EL (cell line): ENCODE measurements at regions not wholly inside any gene's neighbourhood (a gene's known extent, or its start where the extent isn't known, plus 50 kb on each side); places are given as distances from the start of the nearest gene placed in this dataset.
"Not testable (repeated sequence)": the region's sequence is repeated elsewhere in the genome, so short reads cannot be mapped to it uniquely, and the experiment has no call there.

Experiments used
- DNase-seq: peaks from one replicate; pipeline ENCODE4 v3.0.0-alpha.2; 2016

DNA sequence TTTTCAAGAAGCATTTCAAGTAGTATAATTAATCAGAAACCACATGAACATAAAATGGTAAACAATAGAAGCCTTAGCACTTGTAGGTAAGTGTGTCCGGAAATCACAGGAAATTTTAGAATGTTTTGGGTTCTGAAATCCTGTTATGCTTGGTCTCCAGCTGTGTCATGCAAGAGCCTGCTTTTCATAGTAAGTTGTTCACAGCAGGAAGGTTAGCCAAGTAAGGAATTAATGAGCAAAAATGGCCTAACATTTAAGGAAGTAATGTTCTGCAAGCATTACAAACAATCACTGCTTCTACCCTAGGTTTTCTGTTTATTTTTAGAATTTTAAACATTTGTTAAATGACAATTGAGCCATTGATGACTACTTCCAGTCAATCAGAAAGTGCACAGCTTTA lies 669.5 kb downstream of the SLCO4C1 start:
- no peak for DNase-seq

DNA sequence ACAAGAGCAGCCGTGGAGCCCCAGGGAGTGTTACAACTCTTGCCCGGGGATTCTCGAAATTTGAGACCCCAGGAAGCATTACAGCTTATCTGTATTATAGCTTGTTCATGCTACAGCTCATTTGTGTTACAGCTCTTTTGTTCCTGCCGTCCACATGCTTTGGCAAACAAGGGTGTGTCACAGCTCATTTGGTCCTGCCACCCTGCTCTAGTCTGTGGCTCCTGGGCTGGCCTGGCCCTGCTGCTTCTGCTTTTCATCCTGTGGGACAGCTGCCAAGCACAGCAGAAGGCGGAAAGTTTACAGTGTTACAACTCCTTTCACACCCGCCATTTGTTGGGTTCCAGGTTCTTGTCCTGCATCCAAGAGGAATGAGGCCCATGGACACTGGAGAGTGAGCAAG lies 685.0 kb downstream of the SLCO4C1 start:
- DNase-seq, result no peak

DNA sequence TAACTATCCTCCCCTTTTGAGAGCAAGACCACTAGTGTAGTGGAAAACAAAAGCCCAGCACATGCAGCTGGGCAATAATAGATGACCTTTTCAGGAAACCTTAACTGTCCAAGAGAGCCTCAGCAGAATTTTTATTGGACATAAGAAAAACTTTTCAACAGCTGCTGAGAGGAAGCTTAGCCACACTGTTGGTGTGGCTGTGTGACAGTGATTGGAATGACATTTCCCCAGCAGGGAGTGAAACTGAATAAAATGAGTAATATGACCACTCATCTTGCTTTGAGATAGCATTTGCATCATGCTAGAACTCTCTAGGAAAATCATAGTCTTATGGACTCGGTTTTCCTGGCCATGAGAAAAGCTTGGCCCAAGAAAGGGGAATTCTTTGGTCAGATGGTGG lies 687.8 kb downstream of the SLCO4C1 start:
- no peak for DNase-seq

DNA sequence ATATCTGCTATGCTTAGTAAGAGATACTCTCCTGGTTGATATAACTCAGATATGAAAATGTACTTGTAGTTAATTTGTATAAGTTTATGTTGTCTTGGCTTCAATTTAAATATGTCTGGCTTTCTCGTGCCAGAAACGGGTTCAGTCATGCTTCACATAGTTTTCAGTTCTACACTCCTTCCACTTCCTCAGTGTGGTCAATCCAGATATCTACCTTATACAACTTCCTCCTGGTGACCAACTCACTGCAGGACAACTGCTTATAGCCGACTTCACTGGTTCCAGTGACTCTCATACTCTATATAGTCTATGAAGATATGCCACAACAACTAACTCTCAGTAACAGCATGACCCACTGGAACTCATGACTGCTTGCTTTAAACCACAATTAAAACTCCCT lies 690.4 kb downstream of the SLCO4C1 start:
- no peak for DNase-seq

DNA sequence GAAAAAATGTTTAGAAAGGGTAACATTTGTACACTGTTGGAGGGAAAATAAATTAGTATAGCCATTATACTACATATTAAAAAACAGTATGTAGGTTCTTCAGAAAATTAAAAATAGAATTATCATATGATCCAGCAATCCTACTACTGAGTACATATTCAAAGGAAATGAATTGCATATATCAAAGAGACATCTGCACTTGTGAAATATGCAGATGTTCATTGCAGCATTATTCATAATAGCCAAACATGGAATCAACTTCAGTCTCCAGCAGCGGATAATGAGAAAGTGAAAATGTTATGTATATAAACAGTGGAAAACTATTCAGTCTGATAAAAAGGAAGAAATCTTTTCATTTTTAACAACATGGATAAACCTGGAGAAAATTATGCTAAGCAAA lies 695.5 kb downstream of the SLCO4C1 start:
- no peak for DNase-seq

DNA sequence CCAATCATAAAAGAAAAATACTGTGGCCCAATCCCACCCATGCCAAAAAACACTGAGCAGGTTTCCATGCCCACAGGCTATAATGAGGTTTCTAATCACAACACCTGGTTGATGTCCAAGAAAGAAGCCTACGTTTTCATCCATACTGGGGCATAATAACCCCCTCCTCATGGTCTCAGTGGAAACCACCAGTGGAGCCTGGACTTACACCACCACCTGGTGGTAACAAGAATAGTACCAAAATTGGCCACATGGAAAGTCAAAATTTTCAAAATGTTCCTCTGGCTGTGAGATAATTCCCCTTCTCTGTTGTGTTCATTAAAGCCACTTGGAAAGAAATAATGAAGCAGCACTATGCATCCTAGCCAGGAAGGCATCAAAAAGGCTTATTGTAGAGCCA lies 687.3 kb upstream of the ST8SIA4 start:
- no peak for DNase-seq

DNA sequence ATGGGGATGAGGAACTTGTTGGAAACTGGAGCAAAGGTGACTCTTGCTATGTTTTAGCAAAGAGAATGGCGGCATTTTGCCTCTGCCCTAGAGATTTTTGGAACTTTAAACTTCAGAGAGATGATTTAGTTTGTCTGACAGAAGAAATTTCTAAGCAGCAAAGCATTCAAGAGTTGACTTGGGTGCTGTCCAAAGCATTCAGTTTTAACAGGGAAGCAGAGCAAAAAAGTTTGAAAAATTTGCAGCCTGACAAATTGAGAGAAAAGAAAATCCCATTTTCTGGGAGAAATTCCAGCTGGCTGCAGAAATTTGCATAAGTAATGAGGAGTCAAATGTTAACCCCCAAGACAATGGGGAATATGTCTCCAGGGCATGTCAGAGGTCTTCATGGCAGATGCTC lies 682.3 kb upstream of the ST8SIA4 start:
- no peak for DNase-seq

DNA sequence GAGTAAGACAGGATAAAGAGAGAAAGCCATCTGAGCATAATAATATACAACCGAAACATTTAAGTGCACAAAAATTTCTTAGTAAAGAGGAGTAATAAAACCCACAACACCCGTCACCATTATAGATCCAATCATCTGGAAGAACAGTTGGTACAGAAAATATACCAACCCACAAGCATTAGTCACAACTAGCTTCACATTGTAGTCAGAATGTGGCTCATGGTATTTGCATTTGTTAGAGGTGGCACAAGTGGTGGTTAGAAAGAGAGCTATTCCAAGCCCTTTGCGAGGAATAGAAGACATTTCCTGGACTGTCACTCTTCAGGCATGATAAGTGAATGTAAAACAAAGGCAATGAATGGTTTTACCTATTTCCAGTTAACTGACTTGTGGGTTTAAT lies 677.5 kb upstream of the ST8SIA4 start:
- DNase-seq, result no peak

DNA sequence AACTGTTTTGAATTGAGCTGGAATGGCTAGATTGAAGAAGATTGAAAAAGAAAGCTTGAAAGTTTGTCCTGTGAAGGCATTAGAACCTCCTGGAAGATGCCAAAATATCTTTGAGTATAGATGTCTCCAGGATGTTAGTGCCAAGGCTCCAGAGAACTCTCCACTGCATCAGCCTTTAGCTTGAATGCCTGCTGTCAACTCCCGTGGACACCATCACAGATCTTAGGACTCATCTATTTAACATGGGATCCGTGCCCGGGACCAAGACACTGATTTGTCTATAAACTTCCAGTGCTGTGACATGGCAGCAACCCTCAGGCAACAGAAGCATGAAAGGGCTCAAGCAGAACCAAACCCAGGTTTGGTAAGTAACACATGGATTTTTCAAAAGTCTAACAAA lies 670.9 kb upstream of the ST8SIA4 start:
- no peak for DNase-seq

DNA sequence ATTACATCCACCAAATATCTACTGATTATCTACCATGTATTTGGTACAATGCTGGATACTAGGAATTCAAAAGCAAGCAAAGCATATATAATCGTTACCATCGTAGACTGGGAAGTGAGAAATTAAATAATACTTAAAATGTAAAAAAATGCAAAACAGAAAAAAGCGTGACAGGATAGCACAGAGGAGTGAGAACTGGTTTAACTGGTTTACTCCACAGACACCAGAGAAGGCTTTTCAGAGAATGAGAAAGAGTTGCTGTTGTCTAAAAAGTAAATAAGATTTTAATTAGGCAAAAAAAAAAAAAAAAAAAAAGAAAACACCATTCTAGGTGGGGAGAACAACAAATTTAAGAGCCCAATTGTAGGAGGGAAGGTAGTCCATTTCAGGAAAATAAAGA lies 657.9 kb upstream of the ST8SIA4 start:
- DNase-seq, result no peak

DNA sequence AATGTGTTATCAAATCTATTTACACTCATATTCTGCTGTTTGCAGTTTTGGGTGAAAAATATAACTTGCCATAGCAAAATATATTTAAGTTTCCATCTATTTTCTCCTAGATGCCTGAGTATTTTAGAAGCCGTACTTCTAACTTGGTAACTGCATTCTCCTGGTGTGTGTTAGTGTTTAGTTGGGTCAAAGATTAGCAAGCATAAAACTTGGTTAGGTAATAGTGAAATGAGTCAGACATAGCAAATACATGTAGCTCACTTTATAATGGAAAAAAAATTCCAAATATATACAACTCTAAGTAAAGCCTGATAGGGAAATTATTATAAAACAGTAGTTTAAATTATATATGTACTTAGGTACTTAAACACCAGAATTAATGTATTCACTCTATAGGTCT lies 640.7 kb upstream of the ST8SIA4 start:
- DNase-seq, result no peak

DNA sequence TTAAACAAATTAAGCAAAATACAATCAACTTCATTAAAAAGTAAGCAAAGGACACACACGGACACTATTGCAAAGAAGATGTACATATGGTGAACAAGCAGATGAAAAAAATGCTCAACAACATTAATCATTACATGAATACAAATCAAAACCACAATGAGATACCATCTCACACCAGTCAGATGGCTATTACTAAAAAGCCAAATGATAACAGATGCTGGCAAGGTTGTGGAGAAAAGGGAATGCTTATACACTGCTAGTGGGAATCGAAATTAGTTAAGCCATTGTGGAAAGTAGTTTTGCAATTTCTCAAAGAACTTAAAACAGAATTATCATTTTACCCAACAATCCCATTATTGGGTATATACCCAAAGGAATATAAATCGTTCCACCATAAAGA lies 636.2 kb upstream of the ST8SIA4 start:
- DNase-seq, result no peak

DNA sequence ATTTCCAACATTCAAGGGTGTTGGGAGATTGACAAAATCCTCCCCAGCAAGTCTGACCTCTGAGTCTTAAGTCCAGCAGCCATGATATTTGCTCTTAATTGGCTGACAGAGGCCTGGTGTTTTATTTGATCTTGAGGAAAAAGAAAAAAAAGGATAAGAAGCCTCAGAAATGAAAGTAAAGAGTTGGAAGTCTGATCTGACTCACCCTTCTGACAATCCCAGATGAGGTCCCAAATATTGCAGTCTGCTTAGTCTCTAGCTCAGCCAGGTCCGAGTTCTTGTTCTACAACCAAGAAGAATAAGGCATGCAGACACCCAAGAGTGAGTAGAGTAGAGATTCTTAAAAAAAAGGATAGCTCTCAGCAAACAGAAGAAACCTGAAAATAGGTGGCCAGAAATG lies 632.5 kb upstream of the ST8SIA4 start:
- DNase-seq, result no peak

DNA sequence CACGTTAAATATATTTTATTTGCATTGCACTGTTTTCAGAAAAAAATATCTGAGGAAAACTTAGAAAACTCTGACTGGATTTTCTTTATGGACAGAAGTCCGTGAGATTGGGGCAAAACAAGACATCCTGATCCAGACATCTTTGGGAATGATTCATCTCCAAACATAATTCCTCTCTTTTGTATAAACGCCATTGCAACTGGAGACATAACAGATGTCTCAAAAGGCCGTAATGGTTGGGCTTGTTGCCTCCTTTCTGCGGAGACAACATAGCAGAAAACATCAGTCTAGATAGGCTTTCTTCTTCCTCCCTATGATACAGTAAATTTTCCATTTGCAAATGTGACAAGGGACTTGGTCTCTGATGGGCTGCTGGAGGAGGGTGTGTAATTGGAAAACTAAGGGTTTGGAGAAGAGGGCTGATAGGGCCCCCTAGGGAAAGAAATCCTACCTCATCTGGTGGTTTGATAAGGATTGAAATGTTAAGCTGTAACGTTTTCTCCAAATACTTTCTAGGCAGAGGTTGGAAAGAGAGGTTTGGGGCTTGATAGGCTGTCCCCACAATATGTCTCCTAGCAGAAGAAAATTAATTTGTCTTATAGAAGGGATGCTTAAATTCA lies 631.5 kb upstream of the ST8SIA4 start:
- DNase-seq, result no peak

DNA sequence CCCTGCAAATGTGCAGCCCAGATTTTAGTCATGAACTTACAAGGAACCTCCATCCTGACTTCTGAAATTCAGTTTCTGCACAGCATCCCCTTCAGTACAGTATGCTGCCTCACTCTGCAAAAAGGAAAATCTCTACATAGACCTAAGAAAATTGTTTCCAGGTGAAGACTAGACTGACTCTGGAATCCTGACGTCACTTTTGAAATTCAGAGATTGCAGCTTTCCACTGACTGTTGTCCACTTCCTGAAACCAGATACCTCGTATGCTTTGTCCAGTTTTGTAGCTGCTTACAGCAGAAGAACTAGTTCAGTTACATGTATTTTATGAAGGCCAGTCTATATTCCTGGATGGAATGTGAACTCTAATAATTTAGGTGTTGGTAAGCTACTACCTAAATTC lies 629.3 kb upstream of the ST8SIA4 start:
- no peak for DNase-seq

DNA sequence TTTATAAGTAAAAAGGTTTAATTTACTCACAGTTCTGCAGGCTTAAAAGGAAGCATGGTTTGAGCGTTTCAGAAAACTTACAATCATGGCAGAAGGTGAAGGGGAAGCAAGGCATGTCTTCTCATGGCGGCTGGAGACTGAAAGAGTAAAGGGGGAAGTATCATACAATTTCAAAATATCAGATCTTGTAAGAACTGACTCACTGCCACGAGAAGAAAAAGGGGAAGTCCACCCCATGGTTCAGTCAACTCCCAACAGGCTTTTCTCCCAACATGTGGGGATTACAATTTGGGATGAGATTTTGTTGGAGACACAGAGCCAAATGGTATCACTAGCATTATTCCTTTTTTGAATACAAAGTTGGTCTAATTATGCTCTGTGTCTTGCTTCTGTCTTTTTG lies 627.9 kb upstream of the ST8SIA4 start:
- no peak for DNase-seq

DNA sequence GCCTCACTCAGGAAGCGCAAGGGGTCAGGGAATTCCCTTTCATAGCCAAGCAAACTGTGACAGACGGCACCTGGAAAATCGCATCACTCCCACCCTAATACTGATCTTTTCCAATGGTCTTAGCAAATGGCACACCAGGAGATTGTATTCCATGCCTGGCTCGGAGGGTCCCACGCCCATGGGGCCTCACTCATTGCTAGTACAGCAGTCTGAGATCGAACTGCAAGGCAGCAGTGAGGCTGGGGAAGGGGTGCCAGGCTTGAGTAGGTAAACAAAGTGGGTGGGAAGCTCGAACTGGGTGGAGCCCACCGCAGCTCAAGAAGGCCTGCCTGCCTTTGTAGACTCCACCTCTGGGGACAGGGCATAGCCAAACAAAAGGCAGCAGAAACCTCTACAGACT lies 626.0 kb upstream of the ST8SIA4 start:
- not testable (repeated sequence) for DNase-seq

DNA sequence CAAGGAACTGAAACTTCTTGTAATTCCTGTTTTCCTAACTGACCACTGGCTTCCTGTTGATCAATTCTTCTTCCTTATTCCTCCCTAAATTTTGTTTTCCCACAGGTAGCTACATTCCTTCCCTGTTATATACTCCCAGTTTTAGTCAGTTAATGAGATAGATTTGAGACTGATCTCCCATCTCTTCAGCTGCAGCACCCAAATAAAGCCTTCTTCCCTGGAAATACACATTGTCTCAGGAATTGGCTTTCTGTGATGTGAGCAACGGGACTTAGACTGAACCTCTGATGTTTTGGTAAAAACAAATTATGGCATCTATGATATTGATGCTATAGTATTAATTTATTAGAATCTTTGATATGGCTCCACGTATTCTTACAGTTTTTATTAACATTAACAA lies 617.3 kb upstream of the ST8SIA4 start:
- DNase-seq, result no peak

DNA sequence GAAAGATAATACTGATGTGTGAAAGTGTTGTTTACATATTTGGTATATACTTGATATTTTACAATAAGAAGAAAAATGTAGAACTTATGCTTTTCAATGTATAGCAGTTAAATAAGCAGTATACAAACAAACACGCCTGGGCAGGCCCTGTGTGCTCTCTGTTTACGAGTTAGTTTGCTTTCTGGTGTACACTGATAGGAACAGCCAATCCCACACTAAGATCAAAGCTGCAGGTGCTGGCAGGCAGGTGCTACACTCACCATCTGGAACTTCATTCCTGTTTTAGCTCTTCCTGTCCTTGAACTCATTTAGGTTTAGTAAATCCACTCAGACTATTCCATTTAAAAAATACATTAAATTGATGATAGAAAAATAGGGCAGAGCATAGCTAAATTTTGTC lies 614.7 kb upstream of the ST8SIA4 start:
- DNase-seq, result no peak

DNA sequence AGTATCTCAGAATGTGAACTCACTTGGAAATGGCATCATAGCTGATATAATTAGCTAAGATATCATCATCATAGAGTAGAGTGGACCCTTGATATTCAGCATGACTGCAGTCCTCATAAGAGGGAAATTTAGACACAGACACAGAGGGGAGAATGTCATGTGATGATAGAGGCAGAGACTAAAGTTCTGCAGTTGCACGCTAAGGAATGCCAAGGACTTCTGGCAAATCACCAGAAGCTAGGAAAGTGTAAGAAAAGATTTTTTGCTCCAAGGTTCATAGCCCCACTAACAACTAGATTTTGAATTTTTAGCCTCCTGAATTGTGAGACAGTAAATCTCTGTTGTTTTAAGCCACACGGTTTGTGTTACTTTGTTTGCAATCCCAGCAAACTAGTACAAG lies 612.6 kb upstream of the ST8SIA4 start:
- no peak for DNase-seq

DNA sequence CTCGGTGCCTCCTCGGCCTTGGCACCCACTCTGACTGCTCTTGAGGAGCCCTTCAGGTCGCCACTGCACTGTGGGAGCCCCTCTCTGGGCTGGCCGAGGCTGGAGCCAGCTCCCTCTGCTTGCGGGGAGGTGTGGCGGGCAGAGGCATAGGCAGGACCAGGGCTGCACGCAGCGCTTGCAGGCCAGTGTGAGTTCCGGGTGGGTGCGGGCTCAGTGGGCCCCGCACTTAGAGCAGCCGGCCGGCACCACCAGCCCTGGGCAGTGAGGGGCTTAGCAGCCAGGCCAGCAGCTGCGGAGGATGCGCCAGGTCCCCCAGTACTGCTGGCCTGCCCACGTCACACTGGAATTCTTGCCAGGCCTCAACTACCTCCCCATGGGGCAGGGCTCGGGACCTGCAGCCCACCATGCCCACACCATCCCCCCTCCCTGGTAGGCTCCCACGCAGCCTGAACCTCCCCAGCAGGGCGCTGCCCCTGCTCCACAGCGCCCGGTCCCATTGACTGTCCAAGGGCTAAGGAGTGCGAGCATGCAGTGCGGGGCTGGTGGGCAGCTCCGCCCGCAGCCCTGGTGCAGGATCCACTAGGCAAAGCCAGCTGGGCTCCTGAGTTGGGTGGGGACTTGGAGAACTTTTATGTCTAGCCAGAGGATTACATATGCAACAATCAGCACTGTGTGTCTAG lies 602.9 kb upstream of the ST8SIA4 start:
- DNase-seq, result no peak

DNA sequence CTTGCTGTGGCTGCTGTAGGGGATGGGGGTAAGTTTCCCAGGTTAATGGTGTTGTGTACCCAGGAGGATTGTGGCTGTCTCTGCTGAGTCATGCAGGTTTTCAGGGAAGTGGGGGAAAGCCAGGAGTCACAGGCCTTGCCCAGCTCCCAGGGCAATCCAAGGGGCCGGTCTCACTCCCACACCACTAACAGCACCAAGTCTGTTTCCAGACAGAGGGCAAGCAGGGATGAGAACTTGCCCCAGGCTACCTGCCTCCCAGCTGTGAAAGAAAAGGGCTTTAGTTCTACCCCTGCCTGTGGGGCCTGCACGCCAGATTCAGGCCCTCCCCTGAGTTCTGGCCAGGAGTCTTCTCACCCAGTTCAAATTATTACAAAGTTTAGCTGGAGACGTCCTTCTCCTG lies 579.8 kb upstream of the ST8SIA4 start:
- DNase-seq, result no peak

DNA sequence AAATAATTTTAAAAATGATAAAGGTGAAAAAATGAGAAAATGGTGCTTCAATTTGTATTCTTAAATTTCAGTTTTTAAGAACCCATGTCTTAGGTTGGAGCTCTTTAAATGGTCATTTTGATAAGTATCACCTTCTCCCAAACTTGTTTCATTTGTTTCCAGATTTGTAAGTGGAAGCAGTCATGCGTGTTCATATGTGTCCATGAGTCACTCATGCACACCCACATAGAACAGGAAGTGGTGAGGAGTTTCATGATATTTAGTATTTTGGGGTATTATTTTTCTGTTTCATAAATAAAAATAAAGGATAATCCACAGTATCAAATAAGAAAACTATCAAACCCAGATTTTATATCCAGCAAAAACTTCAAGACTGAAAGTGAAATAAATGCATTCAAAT lies 570.4 kb upstream of the ST8SIA4 start:
- DNase-seq, result no peak

DNA sequence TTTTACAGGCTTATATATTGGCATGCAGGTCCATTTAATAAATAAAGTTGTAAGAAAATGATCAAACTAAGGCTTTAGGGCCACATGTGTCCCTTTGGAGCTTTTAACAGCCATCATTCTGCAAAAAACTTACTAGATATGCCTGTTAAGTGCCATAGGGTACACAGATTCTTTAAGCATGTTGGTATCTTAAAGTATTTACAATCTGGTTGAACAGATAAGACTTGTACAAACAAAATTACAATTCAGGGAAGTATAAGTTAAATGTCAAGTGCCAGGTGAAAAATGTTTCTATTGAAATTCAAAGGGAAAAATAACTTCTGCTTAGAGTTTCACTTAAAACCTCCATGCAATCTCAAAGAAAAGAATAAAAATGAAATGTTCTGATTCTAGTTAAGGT lies 558.4 kb upstream of the ST8SIA4 start:
- DNase-seq, result no peak

DNA sequence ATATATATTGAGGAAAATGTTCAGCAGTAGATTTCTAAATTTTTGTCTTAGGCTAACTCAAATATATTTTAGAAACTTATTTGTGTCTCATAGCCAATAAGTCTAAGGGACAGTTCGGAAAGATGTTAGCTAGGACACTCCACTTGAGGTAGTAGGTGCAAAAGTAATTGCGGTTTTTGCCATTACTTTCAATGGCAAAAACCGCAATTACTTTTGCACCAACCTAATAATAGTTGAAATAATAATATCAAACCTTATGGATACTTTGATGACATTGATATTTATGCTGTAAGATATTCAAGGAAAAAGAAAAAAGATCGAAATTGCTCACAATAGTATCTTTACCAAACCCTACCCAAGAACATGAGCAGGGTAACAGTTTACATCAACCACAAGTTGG lies 555.5 kb upstream of the ST8SIA4 start:
- DNase-seq, result no peak
